DOHH2 (cell line): ENCODE measurements at regions not wholly inside any gene's neighbourhood (a gene's known extent, or its start where the extent isn't known, plus 50 kb on each side); places are given as distances from the start of the nearest gene placed in this dataset.

ENCODE experiments used
- H3F3A ChIP-seq: fragments of 200-600 bp; sonication (generic), shearing (Covaris generic); 2 replicates; pipeline ENCODE4 v1.6.0; 2016; ENCODE audit warnings: antibody characterized with exemption, mild to moderate bottlenecking; ENCODE audit not compliant: control insufficient read depth, insufficient read depth
- H3K27ac ChIP-seq: fragments of 200-600 bp; sonication (generic); 2 replicates; pipeline ENCODE4 v1.5.1; 2014; ENCODE audit warnings: low read depth, mild to moderate bottlenecking, low read length, moderate library complexity
- H3K27me3 ChIP-seq: fragments of 200-600 bp; sonication (generic); 2 replicates; pipeline ENCODE4 v1.6.1; 2014; ENCODE audit warnings: mild to moderate bottlenecking, low read length, mixed read lengths; ENCODE audit not compliant: control insufficient read depth
- H3K36me3 ChIP-seq: fragments of 200-600 bp; sonication (generic); 2 replicates; pipeline ENCODE4 v1.6.1; 2014; ENCODE audit warnings: mild to moderate bottlenecking, low read length, moderate library complexity, mixed read lengths; ENCODE audit not compliant: control insufficient read depth
- H3K4me1 ChIP-seq: fragments of 200-600 bp; sonication (generic); 2 replicates; pipeline ENCODE4 v1.6.1; 2014; ENCODE audit warnings: mild to moderate bottlenecking, low read length, mixed read lengths; ENCODE audit not compliant: control insufficient read depth
- H3K4me2 ChIP-seq: fragments of 200-600 bp; sonication (generic); 2 replicates; pipeline ENCODE4 v1.6.0; 2014; ENCODE audit warnings: mild to moderate bottlenecking, low read length, moderate library complexity
- H3K4me3 ChIP-seq: fragments of 200-600 bp; sonication (generic); 2 replicates; pipeline ENCODE4 v1.5.1; 2014; ENCODE audit warnings: mild to moderate bottlenecking, low read length, mixed read lengths
- H3K79me2 ChIP-seq: fragments of 200-600 bp; sonication (generic); 2 replicates; pipeline ENCODE4 v1.6.1; 2014; ENCODE audit warnings: mild to moderate bottlenecking, low read length, mixed read lengths; ENCODE audit not compliant: control insufficient read depth
- H3K9me2 ChIP-seq: fragments of 200-600 bp; sonication (generic); replicated peaks from 2 replicates; pipeline ENCODE4 v1.6.1; 2014; ENCODE audit warnings: mild to moderate bottlenecking, low read length, mixed read lengths; ENCODE audit not compliant: control insufficient read depth
- H3K9me3 ChIP-seq: fragments of 200-600 bp; sonication (generic); 2 replicates; pipeline ENCODE4 v1.6.1; 2014; ENCODE audit warnings: antibody characterized with exemption, low read length, mixed read lengths; ENCODE audit not compliant: control insufficient read depth, insufficient read depth
- H4K20me1 ChIP-seq: fragments of 200-600 bp; sonication (generic); 2 replicates; pipeline ENCODE4 v1.6.0; 2014; ENCODE audit warnings: low read depth, mild to moderate bottlenecking, antibody characterized with exemption, low read length, moderate library complexity; ENCODE audit not compliant: control insufficient read depth, insufficient read depth
- EZH2phosphoT487 ChIP-seq: fragments of 200-600 bp; sonication (generic); IDR thresholded peaks from 2 replicates; pipeline ENCODE4 v1.6.1; 2017; ENCODE audit warnings: borderline replicate concordance, mild to moderate bottlenecking, antibody characterized with exemption, low read length, moderate library complexity, mixed read lengths
- TF ChIP-seq, protein P1 (sequence below): fragments of 200-600 bp; sonication (generic); IDR thresholded peaks from one replicate; pipeline ENCODE4 v1.5.1; 2014; ENCODE audit warnings: antibody characterized with exemption, mild to moderate bottlenecking, low read depth, low read length; ENCODE audit not compliant: poor library complexity, severe bottlenecking

DNA sequence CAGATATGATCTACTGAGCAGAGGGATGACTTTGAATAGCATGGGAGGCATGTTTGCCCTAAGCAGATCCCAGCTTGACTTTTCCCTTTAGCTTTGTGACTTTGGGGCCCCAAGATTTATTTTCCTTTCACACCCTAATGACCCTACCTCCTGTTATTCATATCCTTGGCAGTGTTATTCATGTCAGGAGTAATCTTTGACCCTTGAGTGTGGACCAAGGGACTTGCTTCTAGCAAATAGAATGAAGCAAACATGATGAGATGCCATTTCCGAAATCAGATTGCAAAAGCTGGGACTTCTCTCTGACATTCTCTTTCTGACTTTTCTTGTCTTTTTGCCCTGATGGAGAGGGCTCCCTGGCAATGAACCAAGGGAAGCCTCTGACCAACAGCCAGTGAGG is 415.4 kb upstream of the PROK2 start:
- H3K9me3 ChIP-seq: no peaks in the 10 kb centered on the region

DNA sequence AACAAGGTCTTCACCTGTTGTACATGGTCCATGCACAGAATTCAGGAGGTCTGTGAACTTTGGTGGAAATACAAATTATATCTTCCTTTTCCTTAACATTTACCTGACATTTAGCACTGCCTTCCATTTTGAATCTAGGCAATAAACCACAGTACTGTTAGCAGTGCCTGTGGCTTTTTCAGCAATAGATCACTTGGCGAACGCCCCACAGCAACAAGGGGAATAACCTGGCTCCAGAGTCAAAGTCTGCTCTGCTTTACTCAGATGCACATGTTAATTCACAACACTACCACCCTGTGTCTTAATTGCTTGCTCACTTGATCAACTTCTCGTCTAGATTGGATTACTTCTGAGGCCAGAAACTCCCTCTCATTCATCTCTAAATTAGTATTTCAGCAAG is 414.6 kb upstream of the PROK2 start:
- Histone ChIP-seq H4K20me1 (no peaks in the 10 kb centered on the region), H3K27ac (no peak overlapping the region), H3K27me3 (no peaks in the 10 kb centered on the region), H3K79me2 (no peaks in the 10 kb centered on the region), H3F3A (no peaks in the 10 kb centered on the region), H3K4me2 (no peak overlapping the region), H3K36me3 (no peaks in the 10 kb centered on the region), H3K4me3 (no peak overlapping the region), H3K4me1 (peaks cover 4% of the 10 kb centered on the region; the same call in 1 of the 2 replicates), H3K9me2 (no peaks in the 10 kb centered on the region), H3K9me3 (no peaks in the 10 kb centered on the region)
- TF ChIP-seq, protein P1, sequence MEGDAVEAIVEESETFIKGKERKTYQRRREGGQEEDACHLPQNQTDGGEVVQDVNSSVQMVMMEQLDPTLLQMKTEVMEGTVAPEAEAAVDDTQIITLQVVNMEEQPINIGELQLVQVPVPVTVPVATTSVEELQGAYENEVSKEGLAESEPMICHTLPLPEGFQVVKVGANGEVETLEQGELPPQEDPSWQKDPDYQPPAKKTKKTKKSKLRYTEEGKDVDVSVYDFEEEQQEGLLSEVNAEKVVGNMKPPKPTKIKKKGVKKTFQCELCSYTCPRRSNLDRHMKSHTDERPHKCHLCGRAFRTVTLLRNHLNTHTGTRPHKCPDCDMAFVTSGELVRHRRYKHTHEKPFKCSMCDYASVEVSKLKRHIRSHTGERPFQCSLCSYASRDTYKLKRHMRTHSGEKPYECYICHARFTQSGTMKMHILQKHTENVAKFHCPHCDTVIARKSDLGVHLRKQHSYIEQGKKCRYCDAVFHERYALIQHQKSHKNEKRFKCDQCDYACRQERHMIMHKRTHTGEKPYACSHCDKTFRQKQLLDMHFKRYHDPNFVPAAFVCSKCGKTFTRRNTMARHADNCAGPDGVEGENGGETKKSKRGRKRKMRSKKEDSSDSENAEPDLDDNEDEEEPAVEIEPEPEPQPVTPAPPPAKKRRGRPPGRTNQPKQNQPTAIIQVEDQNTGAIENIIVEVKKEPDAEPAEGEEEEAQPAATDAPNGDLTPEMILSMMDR: no peak
- TF ChIP-seq EZH2phosphoT487: no peak

More for the DNA sequence above, 415.4 kb upstream of the PROK2 start:
- Histone ChIP-seq H3K79me2 (no peaks in the 10 kb centered on the region), H3K9me2 (no peaks in the 10 kb centered on the region), H3K27me3 (no peaks in the 10 kb centered on the region), H3K36me3 (no peaks in the 10 kb centered on the region), H3F3A (no peaks in the 10 kb centered on the region), H3K4me3 (no peak overlapping the region), H3K4me1 (peaks cover 4% of the 10 kb centered on the region; the same call in 1 of the 2 replicates), H3K27ac (no peak overlapping the region), H4K20me1 (no peaks in the 10 kb centered on the region), H3K4me2 (no peak overlapping the region)
- TF ChIP-seq, protein P1: no peak
- TF ChIP-seq EZH2phosphoT487: no peak

DNA sequence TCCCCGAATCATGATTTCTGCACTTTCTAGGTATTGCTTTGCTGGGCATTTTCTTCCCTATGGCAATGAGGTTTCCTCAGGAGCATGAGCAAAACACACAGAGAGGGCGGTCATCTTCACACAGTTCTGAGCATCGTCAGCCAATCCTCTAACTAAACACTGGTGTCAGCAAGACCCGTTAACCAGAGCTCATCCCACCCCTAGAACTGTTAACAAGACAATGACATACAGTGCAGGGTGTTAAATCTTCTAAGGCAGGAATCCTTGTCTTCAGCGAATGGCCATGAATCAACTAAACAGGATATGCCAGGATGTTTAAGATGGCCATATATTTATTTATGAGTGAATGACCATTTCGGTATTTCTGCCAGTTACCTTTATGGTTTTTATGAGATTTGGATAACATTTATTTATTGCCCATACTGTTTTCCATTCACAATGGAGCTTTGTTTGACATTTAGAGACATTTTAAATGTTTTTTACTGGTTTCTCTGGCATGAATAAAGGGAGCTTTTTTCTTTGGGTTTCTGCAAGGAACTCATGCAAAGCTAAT is 411.5 kb upstream of the PROK2 start:
- TF ChIP-seq EZH2phosphoT487: no peak
- TF ChIP-seq, protein P1: no peak
- no peak overlapping the region for H3K27ac ChIP-seq
- H3K36me3 ChIP-seq: no peaks in the 10 kb centered on the region
- H3K4me2 ChIP-seq: no peak overlapping the region
- no peaks in the 10 kb centered on the region for H3F3A ChIP-seq
- H3K4me1 ChIP-seq: no peaks in the 10 kb centered on the region
- no peaks in the 10 kb centered on the region for H4K20me1 ChIP-seq
- H3K9me3 ChIP-seq: no peaks in the 10 kb centered on the region
- H3K27me3 ChIP-seq: no peaks in the 10 kb centered on the region
- H3K9me2 ChIP-seq: no peaks in the 10 kb centered on the region
- no peak overlapping the region for H3K4me3 ChIP-seq
- H3K79me2 ChIP-seq: no peaks in the 10 kb centered on the region
